ENCODE measurements at regions not wholly inside any gene's neighbourhood (a gene's known extent, or its start where the extent isn't known, plus 50 kb on each side); places are given as distances from the start of the nearest gene placed in this dataset.
"Not testable (repeated sequence)": the region's sequence is repeated elsewhere in the genome, so short reads cannot be mapped to it uniquely, and the experiment has no call there.

GRCh38 chr14:65177551-65177950 is 75.2 kb upstream of the MAX start:
- Histone ChIP-seq H3K4me1 (ENCODE audit: insufficient read depth, insufficient read length) (peaks cover 8% of the 10 kb centered on the region), H3K27me3 (ENCODE audit: insufficient read depth, insufficient read length) (no peaks in the 10 kb centered on the region), H3K9me3 (ENCODE audit: insufficient read depth, low read length) (peaks cover 14% of the 10 kb centered on the region), H3K4me3 (ENCODE audit: insufficient read length, low read depth) (no peak overlapping the region), H3K36me3 (ENCODE audit: insufficient read depth, insufficient read length, low read length) (no peaks in the 10 kb centered on the region), H3K9ac (ENCODE audit: insufficient read length, low read depth) (no peak overlapping the region)
- TF ChIP-seq YY1 (IDR thresholded peaks at IDR 0.05; ENCODE audit: insufficient read depth, insufficient read length): no peak
- no peak for TF ChIP-seq ZNF274 (IDR thresholded peaks at IDR 0.05; ENCODE audit: low read depth, low read length)
- no peak for TF ChIP-seq SUZ12 (IDR thresholded peaks at IDR 0.05; ENCODE audit: extremely low read depth, insufficient read depth, insufficient read length)
- DNase-seq (ENCODE audit: low read depth, low spot score): no peak

- H3K36me3 ChIP-seq (ENCODE audit: insufficient read depth, insufficient read length, low read length); H3K4me3 ChIP-seq (ENCODE audit: insufficient read length, low read depth); DNase-seq (ENCODE audit: low read depth, low spot score); H3K9ac ChIP-seq (ENCODE audit: insufficient read length, low read depth); H3K27me3 ChIP-seq (ENCODE audit: insufficient read depth, insufficient read length); H3K4me1 ChIP-seq (ENCODE audit: insufficient read depth, insufficient read length): not testable (repeated sequence)
- peaks cover 15% of the 10 kb centered on the region for H3K9me3 ChIP-seq (ENCODE audit: insufficient read depth, low read length)
Measured at GRCh38 chr14:65179231-65179630, 76.9 kb upstream of the MAX start.

DNA sequence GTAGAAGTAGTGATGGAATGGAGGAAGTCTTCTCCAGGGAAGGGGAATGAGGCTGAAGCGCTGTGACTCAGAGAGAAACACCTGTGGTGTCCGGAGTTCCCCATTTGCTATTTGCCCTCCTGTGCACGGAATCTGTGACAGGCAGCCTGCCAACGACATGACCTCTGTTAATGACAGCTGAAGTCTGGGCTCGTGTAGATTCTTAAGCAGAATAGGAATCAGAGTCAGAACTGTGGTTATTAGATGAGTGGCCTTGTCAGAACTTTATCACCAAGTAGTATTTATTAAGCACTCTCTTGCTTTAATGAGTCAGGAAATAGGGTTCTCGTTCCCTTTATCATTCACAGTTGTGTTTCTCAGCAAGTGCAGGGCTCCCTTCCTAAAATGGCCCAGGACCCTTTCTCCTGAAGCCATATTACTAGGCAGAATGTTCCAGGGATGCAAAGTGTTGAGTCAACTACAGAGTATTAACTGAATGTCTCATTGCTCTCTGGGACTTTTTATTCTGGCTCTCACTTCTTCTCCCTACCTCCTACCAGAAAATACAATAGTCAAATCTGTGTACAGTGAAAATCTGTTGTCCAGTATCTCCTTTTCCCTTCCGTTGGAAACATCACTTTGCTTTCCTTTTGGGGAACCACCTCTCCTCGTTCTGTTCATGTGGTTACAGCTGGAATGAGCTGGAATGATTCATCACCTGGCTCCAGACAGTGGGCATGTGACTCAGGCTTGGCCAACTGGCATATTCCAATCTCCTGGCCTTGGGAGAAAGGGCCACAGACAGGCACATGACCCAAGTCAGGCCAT is 77.8 kb upstream of the MAX start:
- Histone ChIP-seq H3K4me3 (ENCODE audit: insufficient read length, low read depth) (no peak overlapping the region), H3K36me3 (ENCODE audit: insufficient read depth, insufficient read length, low read length) (no peaks in the 10 kb centered on the region), H3K9ac (ENCODE audit: insufficient read length, low read depth) (no peak overlapping the region), H3K4me1 (ENCODE audit: insufficient read depth, insufficient read length) (no peaks in the 10 kb centered on the region), H3K27me3 (ENCODE audit: insufficient read depth, insufficient read length) (peaks cover 7% of the 10 kb centered on the region), H3K9me3 (ENCODE audit: insufficient read depth, low read length) (peaks cover 15% of the 10 kb centered on the region)
- DNase-seq (ENCODE audit: low read depth, low spot score): no peak
- no peak for TF ChIP-seq YY1 (IDR thresholded peaks at IDR 0.05; ENCODE audit: insufficient read depth, insufficient read length)
- TF ChIP-seq ZNF274 (IDR thresholded peaks at IDR 0.05; ENCODE audit: low read depth, low read length): no peak
- no peak for TF ChIP-seq SUZ12 (IDR thresholded peaks at IDR 0.05; ENCODE audit: extremely low read depth, insufficient read depth, insufficient read length)

GRCh38 chr14:65180725-65181025 is 78.4 kb upstream of the MAX start:
- no peak overlapping the region for H3K9ac ChIP-seq (ENCODE audit: insufficient read length, low read depth)
- TF ChIP-seq YY1 (IDR thresholded peaks at IDR 0.05; ENCODE audit: insufficient read depth, insufficient read length): no peak
- TF ChIP-seq ZNF274 (IDR thresholded peaks at IDR 0.05; ENCODE audit: low read depth, low read length): no peak
- TF ChIP-seq SUZ12 (IDR thresholded peaks at IDR 0.05; ENCODE audit: extremely low read depth, insufficient read depth, insufficient read length): no peak
- H3K36me3 ChIP-seq (ENCODE audit: insufficient read depth, insufficient read length, low read length): no peaks in the 10 kb centered on the region
- peaks cover 13% of the 10 kb centered on the region for H3K27me3 ChIP-seq (ENCODE audit: insufficient read depth, insufficient read length)
- no peak overlapping the region for H3K4me3 ChIP-seq (ENCODE audit: insufficient read length, low read depth)
- H3K4me1 ChIP-seq (ENCODE audit: insufficient read depth, insufficient read length): no peaks in the 10 kb centered on the region
- DNase-seq (ENCODE audit: low read depth, low spot score): no peak
- H3K9me3 ChIP-seq (ENCODE audit: insufficient read depth, low read length): peaks cover 15% of the 10 kb centered on the region

DNA sequence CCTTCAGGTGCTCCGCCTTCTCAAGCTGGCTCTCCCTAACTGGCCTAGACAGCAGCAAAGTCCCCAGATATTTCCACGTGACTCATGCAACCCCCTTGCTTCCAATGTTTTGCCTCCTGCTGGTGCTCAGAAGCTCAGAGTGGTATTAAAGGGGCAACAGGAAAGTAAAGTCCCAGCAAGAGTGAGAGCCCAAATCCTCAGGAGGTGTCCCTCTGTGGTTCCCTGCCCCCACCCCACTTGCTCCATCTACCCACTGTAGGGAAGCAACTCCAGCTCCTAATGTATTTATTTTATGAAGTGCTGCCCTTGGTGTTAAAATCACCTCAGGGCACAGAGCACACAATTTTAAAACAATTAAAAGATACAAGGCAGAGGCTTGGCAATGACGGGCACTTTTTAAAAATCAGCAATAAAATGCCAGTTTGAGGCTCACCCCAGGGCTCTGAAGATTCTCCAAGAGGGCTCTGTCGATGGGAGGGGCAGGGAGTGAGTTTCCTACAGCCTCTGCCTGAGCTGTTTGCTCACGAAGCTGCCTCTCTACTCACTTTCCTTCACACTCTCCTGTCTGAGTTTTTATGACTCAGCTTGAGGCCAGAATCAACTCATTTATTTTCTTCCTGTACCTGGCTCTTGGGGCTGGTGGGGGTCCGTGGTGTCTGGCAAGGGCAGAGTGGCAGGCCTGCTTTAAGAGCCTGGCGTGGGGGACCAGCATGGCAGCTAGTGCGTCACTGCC is 81.9 kb upstream of the MAX start:
- TF ChIP-seq YY1 (IDR thresholded peaks at IDR 0.05; ENCODE audit: insufficient read depth, insufficient read length) (no peak), ZNF274 (IDR thresholded peaks at IDR 0.05; ENCODE audit: low read depth, low read length) (no peak), SUZ12 (IDR thresholded peaks at IDR 0.05; ENCODE audit: extremely low read depth, insufficient read depth, insufficient read length) (no peak)
- no peak overlapping the region for H3K9ac ChIP-seq (ENCODE audit: insufficient read length, low read depth)
- H3K4me3 ChIP-seq (ENCODE audit: insufficient read length, low read depth): no peak overlapping the region
- no peaks in the 10 kb centered on the region for H3K4me1 ChIP-seq (ENCODE audit: insufficient read depth, insufficient read length)
- H3K9me3 ChIP-seq (ENCODE audit: insufficient read depth, low read length): peaks cover 15% of the 10 kb centered on the region
- DNase-seq (ENCODE audit: low read depth, low spot score): no peak
- H3K36me3 ChIP-seq (ENCODE audit: insufficient read depth, insufficient read length, low read length): no peaks in the 10 kb centered on the region
- H3K27me3 ChIP-seq (ENCODE audit: insufficient read depth, insufficient read length): peaks cover 21% of the 10 kb centered on the region

GRCh38 chr14:65185829-65186228 is 83.5 kb upstream of the MAX start:
- Histone ChIP-seq H3K9me3 (ENCODE audit: insufficient read depth, low read length) (peaks cover 15% of the 10 kb centered on the region), H3K27me3 (ENCODE audit: insufficient read depth, insufficient read length) (peaks cover 21% of the 10 kb centered on the region), H3K4me1 (ENCODE audit: insufficient read depth, insufficient read length) (no peaks in the 10 kb centered on the region), H3K36me3 (ENCODE audit: insufficient read depth, insufficient read length, low read length) (no peaks in the 10 kb centered on the region), H3K9ac (ENCODE audit: insufficient read length, low read depth) (no peak overlapping the region), H3K4me3 (ENCODE audit: insufficient read length, low read depth) (no peak overlapping the region)
- no peak for DNase-seq (ENCODE audit: low read depth, low spot score)
- TF ChIP-seq SUZ12 (IDR thresholded peaks at IDR 0.05; ENCODE audit: extremely low read depth, insufficient read depth, insufficient read length) (no peak), ZNF274 (IDR thresholded peaks at IDR 0.05; ENCODE audit: low read depth, low read length) (no peak), YY1 (IDR thresholded peaks at IDR 0.05; ENCODE audit: insufficient read depth, insufficient read length) (no peak)

GRCh38 chr14:65186951-65187350 is 84.6 kb upstream of the MAX start:
- H3K36me3 ChIP-seq (ENCODE audit: insufficient read depth, insufficient read length, low read length): no peaks in the 10 kb centered on the region
- no peak overlapping the region for H3K4me3 ChIP-seq (ENCODE audit: insufficient read length, low read depth)
- H3K27me3 ChIP-seq (ENCODE audit: insufficient read depth, insufficient read length): peaks cover 21% of the 10 kb centered on the region
- no peak for DNase-seq (ENCODE audit: low read depth, low spot score)
- no peak overlapping the region for H3K9ac ChIP-seq (ENCODE audit: insufficient read length, low read depth)
- peaks cover 7% of the 10 kb centered on the region for H3K9me3 ChIP-seq (ENCODE audit: insufficient read depth, low read length)
- no peaks in the 10 kb centered on the region for H3K4me1 ChIP-seq (ENCODE audit: insufficient read depth, insufficient read length)
- TF ChIP-seq ZNF274 (IDR thresholded peaks at IDR 0.05; ENCODE audit: low read depth, low read length): no peak
- no peak for TF ChIP-seq YY1 (IDR thresholded peaks at IDR 0.05; ENCODE audit: insufficient read depth, insufficient read length)
- no peak for TF ChIP-seq SUZ12 (IDR thresholded peaks at IDR 0.05; ENCODE audit: extremely low read depth, insufficient read depth, insufficient read length)
